ENCODE measurements at regions not wholly inside any gene's neighbourhood (a gene's known extent, or its start where the extent isn't known, plus 50 kb on each side); places are given as distances from the start of the nearest gene placed in this dataset.

GRCh38 chr21:16577975-16578374, 848.2 kb downstream of the USP25 start:
- TF ChIP-seq CTCF (conservative IDR thresholded peaks at IDR 0.05) (no peak), ZFX (IDR thresholded peaks at IDR 0.05) (no peak)
- H3K27ac ChIP-seq: no peak overlapping the region

DNA sequence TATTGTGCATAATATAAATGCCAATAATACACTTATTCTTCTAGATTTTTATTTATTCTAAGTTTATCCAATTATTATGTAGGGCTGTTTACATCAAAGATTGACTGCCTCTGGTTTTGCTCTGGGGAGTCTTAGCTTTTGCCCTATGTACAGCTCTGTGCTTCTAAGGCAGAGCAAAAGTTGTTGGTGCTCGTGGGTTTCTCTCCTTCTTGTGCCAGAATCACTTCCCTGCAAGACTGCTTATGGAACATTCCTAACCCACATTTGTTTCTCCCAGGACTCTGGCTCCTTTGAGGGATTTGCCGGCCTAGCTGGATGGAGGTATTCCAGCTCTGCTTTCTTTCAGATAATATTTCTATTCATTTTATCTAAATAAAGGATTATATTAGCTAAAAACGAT, 849.1 kb downstream of the USP25 start:
- TF ChIP-seq ZFX (IDR thresholded peaks at IDR 0.05): no peak
- no peak for TF ChIP-seq CTCF (conservative IDR thresholded peaks at IDR 0.05)

GRCh38 chr21:16579538-16579937, 849.8 kb downstream of the USP25 start:
- TF ChIP-seq ZFX (IDR thresholded peaks at IDR 0.05) (no peak), CTCF (conservative IDR thresholded peaks at IDR 0.05) (no peak)
- no peak overlapping the region for H3K27ac ChIP-seq

More for the DNA sequence above, 849.1 kb downstream of the USP25 start:
- no peak overlapping the region for H3K27ac ChIP-seq

- TF ChIP-seq ZFX (IDR thresholded peaks at IDR 0.05): no peak
- TF ChIP-seq CTCF (conservative IDR thresholded peaks at IDR 0.05): no peak
- no peak overlapping the region for H3K27ac ChIP-seq
Measured at GRCh38 chr21:16580661-16581060, 850.9 kb downstream of the USP25 start.

DNA sequence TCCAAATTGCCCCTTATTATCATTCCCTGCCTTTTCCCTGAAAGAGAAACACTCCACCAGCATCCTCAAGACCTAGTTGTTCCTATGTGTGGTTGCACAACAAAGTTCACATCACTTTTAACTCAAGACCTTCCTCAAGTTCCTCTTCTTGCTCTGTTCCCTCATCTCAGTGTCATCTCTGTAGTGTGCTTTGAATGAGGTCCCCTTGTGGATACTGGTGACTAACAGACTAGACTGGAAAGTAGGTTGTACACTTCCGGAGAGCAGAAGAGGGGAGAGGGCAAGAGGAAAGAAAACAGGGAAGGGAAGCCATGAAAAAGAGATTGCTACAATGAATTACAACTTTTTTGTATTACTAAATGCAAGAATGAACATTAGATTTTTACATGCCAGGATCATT, 853.8 kb downstream of the USP25 start:
- H3K27ac ChIP-seq: no peak overlapping the region
- TF ChIP-seq CTCF (conservative IDR thresholded peaks at IDR 0.05) (no peak), ZFX (IDR thresholded peaks at IDR 0.05) (no peak)

- peak overlapping the region; percentile 34; the same call in 1 of the 2 replicates for H3K27ac ChIP-seq
- TF ChIP-seq ZFX (IDR thresholded peaks at IDR 0.05): no peak
- no peak for TF ChIP-seq CTCF (conservative IDR thresholded peaks at IDR 0.05)
Measured at GRCh38 chr21:16584756-16585155, 855.0 kb downstream of the USP25 start.

DNA sequence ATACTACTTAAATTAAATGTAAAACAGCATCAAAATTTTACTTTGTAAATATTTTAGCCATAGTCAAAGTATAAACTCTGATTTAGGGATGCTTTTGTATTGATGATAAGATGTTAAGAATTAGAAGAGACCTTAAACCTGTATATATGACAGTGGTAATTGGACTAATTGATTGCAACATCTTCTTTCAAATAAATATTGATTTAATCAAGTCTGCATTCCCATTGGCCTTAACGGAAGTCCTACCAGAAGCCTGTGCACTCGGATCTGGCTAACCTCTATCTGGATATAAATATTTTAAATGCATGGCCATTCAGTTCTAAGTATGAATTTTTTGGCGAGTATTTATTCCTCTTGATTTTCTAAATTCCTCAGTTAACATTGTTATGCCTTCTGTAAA, 856.1 kb downstream of the USP25 start:
- no peak overlapping the region for H3K27ac ChIP-seq
- TF ChIP-seq ZFX (IDR thresholded peaks at IDR 0.05) (no peak), CTCF (conservative IDR thresholded peaks at IDR 0.05) (no peak)

All from C4-2B (cell line).